Embryonic facial prominence (tissue), 1 donor: ENCODE measurements at regions not wholly inside any gene's neighbourhood (a gene's known extent, or its start where the extent isn't known, plus 50 kb on each side); places are given as distances from the start of the nearest gene placed in this dataset.

Experiments used
- DNase-seq: peaks from one replicate; pipeline ENCODE4 v3.0.0-alpha.2; 2016; ENCODE audit errors: extremely low spot score

GRCh38 chr1:29875557-29876028, 639.3 kb downstream of the PTPRU start:
- DNase-seq = no peak

GRCh38 chr1:29870621-29871020, 634.3 kb downstream of the PTPRU start:
- no peak for DNase-seq

GRCh38 chr1:29869802-29870201, 633.5 kb downstream of the PTPRU start:
- DNase-seq = no peak

GRCh38 chr1:29868944-29869343, 632.6 kb downstream of the PTPRU start:
- DNase-seq = no peak

- DNase-seq = no peak
Measured at GRCh38 chr1:29868096-29868495, 631.8 kb downstream of the PTPRU start.

GRCh38 chr1:29865051-29865450, 628.7 kb downstream of the PTPRU start:
- DNase-seq = no peak

GRCh38 chr1:29864431-29865022, 628.2 kb downstream of the PTPRU start:
- DNase-seq = no peak

- no peak for DNase-seq
Measured at GRCh38 chr1:29861922-29862321, 625.6 kb downstream of the PTPRU start.

GRCh38 chr1:29861446-29861845, 625.1 kb downstream of the PTPRU start:
- DNase-seq = no peak

GRCh38 chr1:29860681-29861080, 624.4 kb downstream of the PTPRU start:
- DNase-seq = no peak

- DNase-seq = no peak
Measured at GRCh38 chr1:29860056-29860455, 623.7 kb downstream of the PTPRU start.

GRCh38 chr1:29859126-29859525, 622.8 kb downstream of the PTPRU start:
- DNase-seq = no peak

GRCh38 chr1:29858646-29859045, 622.3 kb downstream of the PTPRU start:
- DNase-seq = no peak

- DNase-seq = no peak
Measured at GRCh38 chr1:29856340-29857114, 620.2 kb downstream of the PTPRU start.

- no peak for DNase-seq
Measured at GRCh38 chr1:29855561-29856160, 619.3 kb downstream of the PTPRU start.

- DNase-seq = no peak
Measured at GRCh38 chr1:29854700-29855276, 618.5 kb downstream of the PTPRU start.

- DNase-seq = no peak
Measured at GRCh38 chr1:29853716-29854330, 617.5 kb downstream of the PTPRU start.

- no peak for DNase-seq
Measured at GRCh38 chr1:29852248-29852647, 615.9 kb downstream of the PTPRU start.

- DNase-seq = no peak
Measured at GRCh38 chr1:29851691-29852090, 615.4 kb downstream of the PTPRU start.

GRCh38 chr1:29849991-29850757, 613.9 kb downstream of the PTPRU start:
- no peak for DNase-seq

- no peak for DNase-seq
Measured at GRCh38 chr1:29849038-29849750, 612.9 kb downstream of the PTPRU start.
